ENCODE measurements at regions not wholly inside any gene's neighbourhood (a gene's known extent, or its start where the extent isn't known, plus 50 kb on each side); places are given as distances from the start of the nearest gene placed in this dataset.
A peak's percentile ranks its signal among the peaks of the same experiment; 100 is the strongest.
"Not testable (repeated sequence)": the region's sequence is repeated elsewhere in the genome, so short reads cannot be mapped to it uniquely, and the experiment has no call there.

DNA sequence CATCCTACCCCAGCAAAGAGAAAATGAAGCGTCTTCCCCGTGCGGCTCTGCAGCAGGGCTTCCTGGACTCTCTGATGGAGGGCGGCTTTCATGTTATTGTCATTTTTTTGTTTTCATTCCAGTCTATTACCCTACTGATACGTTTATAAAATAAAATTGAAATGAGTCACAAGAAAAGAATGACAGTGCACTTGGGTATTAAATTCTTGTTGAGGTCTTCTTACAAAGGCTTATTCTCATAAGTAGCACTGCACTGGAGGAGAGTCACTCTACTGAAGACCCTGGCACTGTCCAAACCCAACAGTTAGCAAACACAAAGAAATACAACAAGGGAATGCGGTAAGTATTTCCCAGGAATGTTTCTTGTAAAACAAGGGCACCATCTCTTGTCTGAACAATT, 379.3 kb downstream of the MAFB start:
- no peak for DNase-seq

DNA sequence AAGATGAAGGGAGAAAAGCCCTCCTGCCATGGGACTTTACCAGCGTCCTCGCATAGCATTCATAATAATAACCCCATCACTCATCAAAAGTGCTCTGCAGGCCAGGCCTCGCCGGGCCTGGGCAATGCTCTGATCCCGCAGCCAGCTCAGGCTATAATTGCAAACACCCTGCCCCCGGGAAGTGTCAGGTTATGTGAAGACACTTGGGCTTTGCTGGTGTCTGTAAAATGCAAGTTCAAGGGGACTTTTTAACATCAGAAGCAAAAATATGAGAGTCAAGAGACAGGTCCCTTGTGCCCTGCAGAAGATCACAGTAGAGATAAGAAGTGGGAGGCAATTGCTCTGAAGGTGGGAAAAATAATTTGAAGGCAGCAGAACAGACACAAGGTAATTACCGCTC, 381.0 kb downstream of the MAFB start:
- no peak for DNase-seq

- no peak for DNase-seq
Observed at GRCh38 chr20:40307268-40307667, 381.8 kb downstream of the MAFB start.

DNA sequence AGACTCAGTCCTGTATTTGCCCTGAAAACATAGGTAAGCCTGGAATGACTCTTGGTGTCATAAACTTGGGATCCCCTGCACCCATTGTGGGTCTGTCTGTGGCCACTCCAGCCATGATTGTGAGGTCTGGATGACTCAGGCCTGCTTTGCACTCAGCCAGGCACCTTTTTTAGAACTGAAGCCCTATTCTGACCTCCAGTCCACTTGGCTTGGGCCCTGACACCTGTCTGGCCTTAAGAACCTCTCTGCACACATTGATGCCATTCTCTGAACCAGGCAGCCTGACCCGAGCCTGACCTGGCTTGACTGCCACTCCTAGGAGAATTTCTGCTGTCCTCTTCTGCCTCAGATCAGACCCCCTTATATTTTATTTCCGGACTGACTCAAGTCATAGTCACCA, 383.7 kb downstream of the MAFB start:
- no peak for DNase-seq

- DNase-seq = no peak
Observed at GRCh38 chr20:40304119-40304613, 384.9 kb downstream of the MAFB start.

DNA sequence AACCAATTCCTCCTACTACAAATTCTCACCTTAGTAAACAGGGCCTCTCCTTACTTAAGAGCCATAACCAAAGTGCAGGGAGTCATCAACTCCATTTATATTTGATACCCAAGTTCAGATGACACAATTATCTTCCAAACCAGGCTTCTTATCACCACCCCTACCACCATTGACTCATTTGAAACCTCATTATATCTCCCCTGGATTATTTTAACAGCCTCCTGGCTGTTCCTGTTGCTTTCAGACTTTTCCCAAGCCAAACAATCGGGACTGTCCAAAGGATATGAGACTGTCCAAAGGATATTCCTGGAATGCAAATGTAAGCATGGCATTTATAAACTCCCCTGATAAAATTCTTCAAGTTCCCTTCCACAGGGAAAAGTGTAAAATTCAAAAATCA, 394.3 kb downstream of the MAFB start:
- DNase-seq = no peak

DNA sequence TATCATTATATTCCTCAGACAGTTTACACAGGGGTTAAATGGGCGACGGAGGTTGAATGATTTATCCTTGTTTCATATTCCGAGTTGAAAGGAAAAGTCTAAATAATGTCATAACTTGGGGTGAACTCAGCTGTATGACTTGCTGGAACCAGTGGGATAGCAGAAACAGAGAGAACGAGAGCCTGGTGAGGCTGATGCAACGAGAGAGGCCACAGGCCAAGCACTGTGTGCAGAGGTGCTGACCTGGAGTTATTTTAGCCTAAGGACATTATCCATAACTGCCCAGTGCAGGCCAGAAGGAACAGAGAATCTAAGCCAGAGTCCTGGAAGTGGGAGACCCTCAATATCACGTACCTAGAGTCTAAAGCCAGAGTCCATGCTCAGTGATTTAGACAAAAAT, 394.9 kb downstream of the MAFB start:
- no peak for DNase-seq

- no peak for DNase-seq
Observed at GRCh38 chr20:40293740-40294139, 395.3 kb downstream of the MAFB start.

DNA sequence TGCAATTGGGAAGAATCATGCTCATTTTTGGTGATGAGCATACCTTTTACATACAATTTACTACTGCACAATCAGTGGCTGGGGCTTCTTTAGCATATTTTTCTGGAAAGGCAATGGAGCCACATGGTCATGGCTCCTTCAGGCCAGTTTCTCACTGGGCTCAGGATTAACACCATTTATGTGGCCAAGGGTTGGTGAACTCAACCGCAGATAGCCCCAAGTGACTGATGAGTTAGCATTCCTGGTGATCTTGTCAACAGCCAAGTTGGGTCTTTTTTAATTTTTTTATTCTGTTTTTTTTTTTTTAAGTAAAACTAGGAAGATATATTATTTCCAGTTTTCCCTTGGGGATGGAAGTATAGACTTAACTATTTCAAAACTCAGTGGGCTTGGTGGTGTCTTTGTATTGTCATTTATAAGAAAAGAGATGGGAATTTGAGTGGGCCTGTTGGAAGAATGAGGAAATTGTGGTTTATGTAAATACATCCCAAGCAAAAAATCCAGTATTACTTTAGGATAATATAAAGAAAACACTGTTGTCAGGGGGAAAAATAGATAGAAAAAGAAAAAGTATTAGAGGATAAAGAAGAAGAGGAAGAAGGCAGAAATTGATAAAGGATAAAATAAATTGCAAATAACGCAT, 397.4 kb downstream of the MAFB start:
- DNase-seq = no peak

GRCh38 chr20:40287683-40288082, 401.4 kb downstream of the MAFB start:
- no peak for DNase-seq

- DNase-seq = no peak
Observed at GRCh38 chr20:40286975-40287531, 402.0 kb downstream of the MAFB start.

DNA sequence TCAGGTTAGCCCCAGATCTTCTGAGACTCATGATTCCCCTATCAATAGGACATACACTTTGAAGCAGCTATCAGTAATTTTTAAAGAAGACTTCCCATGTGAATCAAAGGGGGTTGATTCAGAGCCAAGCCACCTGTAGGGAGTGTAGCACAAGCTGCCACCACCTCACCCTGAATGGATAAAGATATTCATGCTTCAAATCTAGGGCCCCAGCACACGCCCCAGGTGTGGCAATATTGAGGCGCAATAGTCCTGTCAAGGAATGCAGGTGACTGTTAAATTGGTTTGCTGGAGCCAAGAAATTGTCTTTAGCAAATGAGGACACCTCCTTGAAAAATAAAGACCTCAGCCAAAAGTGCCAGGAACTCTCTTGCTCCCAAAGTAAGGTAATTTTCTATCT, 404.4 kb downstream of the MAFB start:
- DNase-seq = no peak

DNA sequence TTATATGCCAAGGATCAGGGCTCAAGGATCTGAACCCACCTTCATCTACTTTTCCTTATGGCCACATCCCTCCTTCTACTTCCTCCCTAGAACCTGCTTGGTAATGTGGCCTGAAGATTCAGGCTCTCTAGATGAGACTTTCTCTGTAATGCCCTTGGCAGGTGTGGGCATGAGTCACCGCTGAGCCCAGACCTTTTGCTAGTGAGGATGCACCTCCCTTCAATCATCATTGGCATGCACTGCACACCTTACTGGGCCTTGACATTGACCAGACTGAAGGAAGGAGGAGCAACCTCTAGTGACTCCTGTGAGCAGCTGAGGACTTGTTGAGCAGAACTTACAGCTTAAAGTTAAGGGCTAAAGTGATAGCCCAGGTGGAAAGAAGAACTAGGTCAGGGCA, 405.3 kb downstream of the MAFB start:
- DNase-seq = no peak

DNA sequence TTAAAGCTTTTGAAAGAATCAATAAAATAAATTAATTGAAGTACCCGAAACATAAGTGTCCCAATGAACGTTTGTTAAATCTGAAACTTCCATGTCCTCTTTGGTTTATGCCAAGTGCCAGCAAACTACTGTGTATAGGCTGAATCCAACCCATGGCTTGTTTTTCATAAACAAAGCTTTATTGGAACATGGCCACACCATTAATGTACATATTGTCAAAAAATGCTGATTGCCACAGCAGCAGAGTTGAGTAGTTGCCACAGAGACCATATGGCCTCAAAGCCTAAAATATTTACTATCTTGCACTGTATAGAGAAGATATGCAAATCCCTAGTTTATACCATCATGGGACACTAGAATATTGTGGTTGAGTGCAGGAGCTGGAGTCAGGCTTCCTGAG, 406.1 kb downstream of the MAFB start:
- DNase-seq = peak; percentile 33

GRCh38 chr20:40282541-40282940, 406.5 kb downstream of the MAFB start:
- DNase-seq = no peak

DNA sequence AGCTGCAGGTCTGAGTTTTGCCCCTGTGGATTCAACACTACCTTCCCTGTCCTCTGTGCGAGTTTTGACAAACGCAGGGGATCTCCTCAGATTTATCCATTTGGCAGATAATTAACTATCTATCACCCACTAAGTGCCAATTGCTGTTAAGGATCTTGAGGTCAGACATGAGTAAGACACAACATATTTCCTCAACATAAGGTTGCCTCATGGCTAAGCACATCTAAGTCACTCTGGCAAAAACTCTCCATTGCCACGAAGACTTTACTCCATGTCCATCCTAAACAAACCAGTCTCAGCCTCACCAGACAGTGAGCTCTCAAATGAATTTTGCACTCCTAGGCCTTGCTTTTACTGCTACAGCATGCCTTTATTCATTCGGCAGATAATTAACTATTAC, 408.4 kb downstream of the MAFB start:
- no peak for DNase-seq

- DNase-seq = no peak
Observed at GRCh38 chr20:40279390-40279789, 409.6 kb downstream of the MAFB start.

- DNase-seq = no peak
Observed at GRCh38 chr20:40278673-40279072, 410.4 kb downstream of the MAFB start.

- no peak for DNase-seq
Observed at GRCh38 chr20:40276301-40276700, 412.7 kb downstream of the MAFB start.

GRCh38 chr20:40275738-40276137, 413.3 kb downstream of the MAFB start:
- DNase-seq = no peak

GRCh38 chr20:40274912-40275533, 414.0 kb downstream of the MAFB start:
- DNase-seq = no peak

DNA sequence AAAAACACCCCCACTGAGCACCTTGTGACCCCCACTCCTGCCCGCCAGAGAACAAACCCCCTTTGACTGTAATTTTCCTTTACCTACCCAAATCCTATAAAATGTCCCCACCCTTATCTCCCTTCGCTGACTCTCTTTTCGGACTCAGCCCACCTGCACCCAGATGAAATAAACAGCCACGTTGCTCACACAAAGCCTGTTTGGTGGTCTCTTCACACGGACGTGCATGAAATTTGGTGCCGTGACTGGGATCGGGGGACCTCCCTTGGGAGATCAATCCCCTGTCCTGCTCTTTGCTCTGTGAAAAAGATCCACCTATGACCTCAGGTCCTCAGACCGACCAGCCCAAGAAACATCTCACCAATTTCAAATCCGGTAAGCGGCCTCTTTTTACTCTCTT, 419.8 kb downstream of the MAFB start:
- DNase-seq = not testable (repeated sequence)

DNA sequence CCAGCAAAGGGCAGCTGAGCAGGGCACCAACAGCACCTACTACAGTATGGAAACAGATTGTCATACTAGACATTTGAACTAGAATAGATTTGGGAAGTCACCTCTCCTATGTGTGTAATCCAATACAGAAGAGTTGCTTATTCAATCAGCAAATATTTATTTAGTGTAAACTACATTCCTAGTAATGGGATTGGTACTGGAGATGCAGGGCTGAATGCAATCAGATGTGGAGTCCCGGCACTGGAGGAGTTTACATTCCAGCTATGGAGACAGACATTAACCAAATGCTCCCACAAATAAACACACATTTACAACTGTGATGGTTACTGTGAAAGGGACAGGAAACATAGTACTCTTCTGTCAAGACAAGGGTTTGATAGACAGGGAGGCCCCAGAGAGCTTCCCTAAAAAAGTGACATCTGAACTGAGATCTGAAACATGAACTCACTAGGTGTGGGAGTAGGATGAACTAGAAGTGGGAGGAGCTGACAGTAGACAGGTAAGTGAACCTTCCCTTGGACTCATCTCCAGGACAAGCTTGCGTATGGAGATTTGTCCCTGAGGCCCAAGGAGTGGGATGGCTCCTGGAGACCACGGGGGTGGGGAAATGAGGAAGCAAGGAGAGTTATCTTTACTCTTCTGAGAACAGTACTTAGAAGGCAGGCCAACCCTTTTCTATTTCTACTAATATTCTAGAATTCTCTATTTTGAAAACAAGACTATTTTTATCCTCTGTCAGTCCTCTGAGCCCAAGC, 420.5 kb downstream of the MAFB start:
- no peak for DNase-seq
